Uterus (tissue), 3 donors: ENCODE measurements at regions not wholly inside any gene's neighbourhood (a gene's known extent, or its start where the extent isn't known, plus 50 kb on each side); places are given as distances from the start of the nearest gene placed in this dataset.

Experiments used
- DNase-seq, 2 donors: peaks; one replicate each; pipeline ENCODE4 v3.0.0-alpha.2; 2019 to 2020
- H3K27ac ChIP-seq, 2 donors: fragments of 200-600 bp; sonication (generic); 1 replicate in 1 of 2; 2 replicates in 1 of 2; pipeline ENCODE4 v1.5.1; 2016 to 2018
- H3K27me3 ChIP-seq, 2 donors: fragments of 200-600 bp; sonication (generic); one replicate each; pipeline ENCODE4 v1.5.1; 2018 to 2019; ENCODE audit warnings: control low read depth in 1 of 2
- H3K36me3 ChIP-seq, 2 donors: fragments of 200-600 bp; sonication (generic); one replicate each; pipeline ENCODE4 v1.5.1; 2019; ENCODE audit warnings: control low read depth in 1 of 2
- H3K4me1 ChIP-seq, 2 donors: fragments of 200-600 bp; sonication (generic); one replicate each; pipeline ENCODE4 v1.5.1; 2018 to 2019; ENCODE audit warnings: control low read depth in 1 of 2
- H3K4me3 ChIP-seq, 2 donors: fragments of 200-600 bp; sonication (generic); 1 replicate in 1 of 2; 2 replicates in 1 of 2; pipeline ENCODE4 v1.5.1; 2018 to 2019; ENCODE audit warnings: mild to moderate bottlenecking in 1 of 2
- H3K9me3 ChIP-seq, 2 donors: fragments of 200-600 bp; sonication (generic); one replicate each; pipeline ENCODE4 v1.5.1; 2019; ENCODE audit warnings: control low read depth in 1 of 2
- POLR2A ChIP-seq, 2 donors: fragments of 450-650 bp; IDR thresholded peaks; one replicate each; pipeline ENCODE4 v1.6.1; 2016; ENCODE audit warnings: antibody characterized with exemption in 2 of 2, mild to moderate bottlenecking in 1 of 2, moderate library complexity in 1 of 2
- intact Hi-C: fragments of 100-400 bp; cut with DNase I; formaldehyde crosslinking; loops from one replicate; pipeline ENCODE4 v1.15.1; 2023; ENCODE audit warnings: low total_unique reads
- TF ChIP-seq, protein P1 (sequence below), 4 experiments: fragments of 200-600 bp in 2 of 4; fragments of 450-650 bp in 2 of 4; sonication (generic) in 2 of 4; IDR thresholded peaks; one replicate each; pipeline ENCODE4 v1.5.1; 2016 to 2019; ENCODE audit warnings: antibody characterized with exemption in 4 of 4, mild to moderate bottlenecking in 2 of 4, moderate library complexity in 1 of 4
- donor health status: DM: yes; HTN: yes; CAD: no.

DNA sequence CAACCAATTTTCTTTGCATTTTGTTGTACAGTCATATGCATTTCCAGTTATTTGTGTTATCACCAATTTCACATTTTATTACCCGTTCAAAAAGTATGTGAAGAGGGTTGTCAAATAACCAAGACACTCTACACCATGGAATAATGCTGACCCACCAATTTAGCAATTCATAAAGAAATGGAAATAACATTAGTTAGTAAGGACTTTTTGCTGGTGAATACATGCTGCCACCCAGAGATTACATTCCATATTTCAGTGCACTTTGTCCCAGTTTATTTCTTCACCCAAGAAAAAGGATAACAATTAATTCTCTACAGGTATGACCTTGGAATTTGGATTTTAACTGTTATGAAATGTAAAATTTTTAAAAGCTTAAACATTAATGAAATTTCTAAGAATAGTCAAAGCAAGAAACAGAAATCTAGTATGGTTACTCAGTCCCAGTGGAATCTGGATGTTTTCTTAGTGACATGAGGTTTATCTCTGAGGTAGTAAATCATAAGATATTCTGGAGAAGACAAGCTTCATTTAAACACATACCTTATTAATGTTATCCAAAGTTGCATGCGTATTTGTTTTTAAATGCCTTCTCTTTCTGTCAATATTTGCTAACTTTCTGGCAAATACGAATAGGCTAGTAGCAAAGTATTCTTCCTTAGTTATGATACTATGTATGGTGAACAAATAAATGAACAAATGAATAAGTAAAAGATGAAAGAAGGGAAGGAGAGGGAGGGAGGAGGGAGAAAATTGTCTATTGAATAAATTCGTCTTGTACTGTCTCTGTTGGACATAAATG, 100.6 kb downstream of the CETN3 start:
- Histone ChIP-seq H3K9me3 (no peaks in the 10 kb centered on the region), H3K36me3 (no peaks in the 10 kb centered on the region), H3K4me1 (no peaks in the 10 kb centered on the region), H3K27me3 (no peaks in the 10 kb centered on the region), H3K27ac (no peak overlapping the region), H3K4me3 (no peak overlapping the region)
- DNase-seq = no peak
- intact Hi-C loops = no loop called here
- no peak for TF ChIP-seq POLR2A (IDR thresholded peaks at IDR 0.05)
- TF ChIP-seq, protein P1, sequence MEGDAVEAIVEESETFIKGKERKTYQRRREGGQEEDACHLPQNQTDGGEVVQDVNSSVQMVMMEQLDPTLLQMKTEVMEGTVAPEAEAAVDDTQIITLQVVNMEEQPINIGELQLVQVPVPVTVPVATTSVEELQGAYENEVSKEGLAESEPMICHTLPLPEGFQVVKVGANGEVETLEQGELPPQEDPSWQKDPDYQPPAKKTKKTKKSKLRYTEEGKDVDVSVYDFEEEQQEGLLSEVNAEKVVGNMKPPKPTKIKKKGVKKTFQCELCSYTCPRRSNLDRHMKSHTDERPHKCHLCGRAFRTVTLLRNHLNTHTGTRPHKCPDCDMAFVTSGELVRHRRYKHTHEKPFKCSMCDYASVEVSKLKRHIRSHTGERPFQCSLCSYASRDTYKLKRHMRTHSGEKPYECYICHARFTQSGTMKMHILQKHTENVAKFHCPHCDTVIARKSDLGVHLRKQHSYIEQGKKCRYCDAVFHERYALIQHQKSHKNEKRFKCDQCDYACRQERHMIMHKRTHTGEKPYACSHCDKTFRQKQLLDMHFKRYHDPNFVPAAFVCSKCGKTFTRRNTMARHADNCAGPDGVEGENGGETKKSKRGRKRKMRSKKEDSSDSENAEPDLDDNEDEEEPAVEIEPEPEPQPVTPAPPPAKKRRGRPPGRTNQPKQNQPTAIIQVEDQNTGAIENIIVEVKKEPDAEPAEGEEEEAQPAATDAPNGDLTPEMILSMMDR (IDR thresholded peaks at IDR 0.05) = no peak

DNA sequence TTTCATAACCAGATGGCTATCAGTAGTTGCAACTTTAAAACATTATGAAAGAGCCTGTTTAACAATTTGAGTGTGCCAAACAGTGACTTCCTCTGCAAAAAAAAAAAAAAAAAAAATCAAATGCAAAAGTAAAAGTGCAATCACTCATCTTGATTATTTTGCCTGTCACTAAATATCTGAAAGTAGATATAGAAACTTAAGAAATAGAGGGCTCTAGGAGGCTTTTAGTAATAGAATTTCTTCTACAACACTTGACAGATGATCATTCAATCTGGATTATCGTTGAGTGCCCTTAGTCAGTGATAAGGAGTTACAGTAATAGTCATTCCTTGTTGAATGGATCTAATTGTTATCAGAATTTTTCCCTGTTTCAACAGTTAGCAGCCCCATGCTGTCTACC, 101.8 kb downstream of the CETN3 start:
- DNase-seq = no peak
- Histone ChIP-seq H3K4me1 (no peaks in the 10 kb centered on the region), H3K9me3 (no peaks in the 10 kb centered on the region), H3K27ac (no peak overlapping the region), H3K36me3 (no peaks in the 10 kb centered on the region), H3K27me3 (no peaks in the 10 kb centered on the region), H3K4me3 (no peak overlapping the region)
- TF ChIP-seq POLR2A (IDR thresholded peaks at IDR 0.05) = no peak
- intact Hi-C loops = no loop called here

DNA sequence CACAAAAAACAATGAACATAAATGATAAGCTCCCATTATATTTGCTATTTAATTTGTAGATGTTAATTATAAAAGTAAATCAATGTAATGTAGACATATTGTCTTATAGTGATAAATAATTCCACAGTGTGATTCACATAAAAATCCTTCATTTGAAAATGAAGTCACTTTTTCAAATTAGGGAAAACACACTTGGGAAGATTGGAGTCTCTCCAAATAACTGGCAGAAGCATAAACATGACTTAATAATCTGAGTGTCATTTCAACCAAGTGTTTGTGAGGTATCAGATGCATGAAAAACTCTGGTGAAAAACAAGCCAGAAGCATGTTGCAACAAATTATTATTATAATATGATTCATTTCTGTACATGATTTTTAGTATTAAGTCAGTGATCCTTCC, 102.2 kb downstream of the CETN3 start:
- DNase-seq = no peak
- Histone ChIP-seq H3K27ac (no peak overlapping the region), H3K4me1 (no peaks in the 10 kb centered on the region), H3K27me3 (no peaks in the 10 kb centered on the region), H3K9me3 (no peaks in the 10 kb centered on the region), H3K36me3 (no peaks in the 10 kb centered on the region), H3K4me3 (no peak overlapping the region)
- intact Hi-C loops = no loop called here
- TF ChIP-seq POLR2A (IDR thresholded peaks at IDR 0.05) = no peak
- TF ChIP-seq, protein P1 (IDR thresholded peaks at IDR 0.05) = no peak

DNA sequence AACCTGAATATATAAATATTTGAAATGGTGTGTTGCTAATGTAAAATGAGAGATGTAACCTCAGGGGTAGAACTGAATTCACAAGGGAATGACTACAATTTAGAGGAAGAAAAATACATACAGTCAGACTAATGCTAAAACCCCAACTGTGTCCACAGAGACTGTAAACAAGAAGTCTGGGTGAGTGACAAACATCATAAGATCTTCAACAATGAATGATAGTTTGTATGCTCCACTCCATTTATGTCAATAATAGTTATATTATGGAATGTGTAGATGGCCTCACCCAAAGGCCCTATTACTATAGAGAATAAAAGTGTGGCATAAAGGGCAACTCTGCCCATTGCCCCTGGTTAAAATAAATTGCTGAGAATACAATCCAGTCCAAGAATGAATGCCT, 102.9 kb downstream of the CETN3 start:
- DNase-seq = no peak
- H3K4me3 ChIP-seq = no peak overlapping the region
- H3K4me1 ChIP-seq = no peaks in the 10 kb centered on the region
- H3K36me3 ChIP-seq = no peaks in the 10 kb centered on the region
- no peaks in the 10 kb centered on the region for H3K27me3 ChIP-seq
- H3K27ac ChIP-seq = no peak overlapping the region
- TF ChIP-seq, protein P1 (IDR thresholded peaks at IDR 0.05) = no peak
- TF ChIP-seq POLR2A (IDR thresholded peaks at IDR 0.05) = no peak
- no peaks in the 10 kb centered on the region for H3K9me3 ChIP-seq
- intact Hi-C loops = no loop called here

DNA sequence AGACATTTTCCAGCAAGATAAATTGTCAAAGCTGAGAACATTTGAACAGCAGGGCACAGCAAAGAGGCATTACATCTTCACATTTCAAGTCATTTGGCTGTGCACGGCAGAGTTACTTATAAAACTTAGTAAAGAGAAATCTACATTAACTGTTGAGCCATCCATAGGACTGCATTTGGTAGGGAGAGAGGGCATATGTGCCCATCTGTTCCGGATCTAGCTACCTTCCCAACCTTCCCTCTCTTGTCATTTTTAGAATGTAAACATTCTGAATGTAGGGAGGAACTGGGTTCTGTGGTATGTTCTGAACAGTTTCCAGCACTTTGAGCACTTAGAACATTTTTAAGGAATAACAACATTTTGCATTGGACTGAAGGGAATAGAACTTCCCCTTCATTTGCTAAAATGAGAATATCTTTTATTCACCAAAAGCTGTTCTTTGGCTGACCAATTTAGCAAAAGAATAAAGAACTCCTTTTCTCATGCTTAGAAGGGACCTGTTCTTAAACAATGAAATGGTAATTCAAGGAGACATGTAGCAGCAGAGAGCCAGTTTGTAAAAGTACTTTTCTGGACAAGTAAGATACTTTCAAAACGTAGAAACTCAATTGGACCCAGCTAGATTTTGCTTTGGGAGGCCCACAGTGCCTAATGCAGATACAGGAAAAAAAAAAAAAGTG, 104.4 kb downstream of the CETN3 start:
- TF ChIP-seq, protein P1 (IDR thresholded peaks at IDR 0.05) = no peak
- TF ChIP-seq POLR2A (IDR thresholded peaks at IDR 0.05) = no peak
- H3K36me3 ChIP-seq = no peaks in the 10 kb centered on the region
- no peak overlapping the region for H3K27ac ChIP-seq
- H3K27me3 ChIP-seq = no peaks in the 10 kb centered on the region
- H3K9me3 ChIP-seq = no peaks in the 10 kb centered on the region
- H3K4me1 ChIP-seq = no peaks in the 10 kb centered on the region
- DNase-seq = no peak
- intact Hi-C loops = no loop called here
- no peak overlapping the region for H3K4me3 ChIP-seq
